Fibroblast of mammary gland (primary cell): ENCODE measurements at regions not wholly inside any gene's neighbourhood (a gene's known extent, or its start where the extent isn't known, plus 50 kb on each side); places are given as distances from the start of the nearest gene placed in this dataset.

Experiments used
- DNase-seq: peaks from one replicate; pipeline ENCODE4 v3.0.0-alpha.2; 2010; ENCODE audit warnings: low read depth
- H3K4me3 ChIP-seq: 2 replicates; pipeline ENCODE4 v1.5.1; 2011; ENCODE audit warnings: low read depth, mild to moderate bottlenecking, low read length, moderate library complexity; ENCODE audit not compliant: control insufficient read depth
- CTCF ChIP-seq: conservative IDR thresholded peaks from 2 replicates; pipeline ENCODE4 v1.5.1; 2011; ENCODE audit warnings: low read depth, low read length, inconsistent platforms; ENCODE audit not compliant: control insufficient read depth, insufficient read depth

- H3K4me3 ChIP-seq: no peak overlapping the region
- DNase-seq: no peak
- TF ChIP-seq CTCF: no peak
Observed at GRCh38 chr12:30016540-30017055, 232.9 kb upstream of the TMTC1 start.

- TF ChIP-seq CTCF: no peak
- H3K4me3 ChIP-seq: no peak overlapping the region
- no peak for DNase-seq
Observed at GRCh38 chr12:30015631-30016337, 232.0 kb upstream of the TMTC1 start.

GRCh38 chr12:30014991-30015390, 231.2 kb upstream of the TMTC1 start:
- no peak overlapping the region for H3K4me3 ChIP-seq
- no peak for DNase-seq
- no peak for TF ChIP-seq CTCF

GRCh38 chr12:30012816-30013450, 229.2 kb upstream of the TMTC1 start:
- no peak for DNase-seq
- peak; percentile 2 for TF ChIP-seq CTCF

GRCh38 chr12:30010071-30011052, 226.6 kb upstream of the TMTC1 start:
- TF ChIP-seq CTCF: no peak
- no peak overlapping the region for H3K4me3 ChIP-seq
- DNase-seq: no peak

More at GRCh38 chr12:30012816-30013450, 229.2 kb upstream of the TMTC1 start:
- H3K4me3 ChIP-seq: no peak overlapping the region

- no peak for TF ChIP-seq CTCF
- no peak overlapping the region for H3K4me3 ChIP-seq
- no peak for DNase-seq
Observed at GRCh38 chr12:30006021-30006420, 222.3 kb upstream of the TMTC1 start.
